ENCODE measurements at regions not wholly inside any gene's neighbourhood (a gene's known extent, or its start where the extent isn't known, plus 50 kb on each side); places are given as distances from the start of the nearest gene placed in this dataset.
A peak's percentile ranks its signal among the peaks of the same experiment; 100 is the strongest.

GRCh38 chr12:14278294-14278953 is 87.1 kb upstream of the ATF7IP start:
- H3K4me3 ChIP-seq: no peak overlapping the region
- H3K9me3 ChIP-seq: no peaks in the 10 kb centered on the region
- H3K36me3 ChIP-seq: no peaks in the 10 kb centered on the region
- intact Hi-C loops (cut with DNase I): no loop called here
- peaks cover 1% of the 10 kb centered on the region for H3K4me1 ChIP-seq
- ATAC-seq: no peak
- DNase-seq: no peak
- no peak for TF ChIP-seq CTCF (IDR thresholded peaks at IDR 0.05)
- H3K27ac ChIP-seq: no peak overlapping the region
- H3K27me3 ChIP-seq: no peaks in the 10 kb centered on the region

DNA sequence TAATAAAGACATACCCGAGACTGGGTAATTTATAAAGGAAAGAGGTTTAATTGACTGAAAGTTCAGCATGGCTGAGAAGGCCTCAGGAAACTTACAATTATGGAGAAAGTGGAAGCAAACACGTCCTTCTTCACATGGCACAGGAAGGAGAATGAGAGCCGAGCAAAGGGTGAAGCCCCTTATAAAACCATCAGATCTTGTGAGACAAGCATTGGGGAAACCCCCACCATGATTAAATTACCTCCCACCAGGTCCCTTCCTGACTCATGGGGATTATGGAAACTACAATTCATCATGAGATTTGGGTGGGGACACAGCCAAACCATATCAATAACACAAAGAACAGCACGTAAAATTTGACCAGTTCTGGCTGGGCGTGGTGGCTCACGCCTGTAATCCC is 85.6 kb upstream of the ATF7IP start:
- H3K27me3 ChIP-seq: no peaks in the 10 kb centered on the region
- ATAC-seq: no peak
- no peaks in the 10 kb centered on the region for H3K9me3 ChIP-seq
- H3K36me3 ChIP-seq: no peaks in the 10 kb centered on the region
- intact Hi-C loops (cut with DNase I): no loop called here
- TF ChIP-seq CTCF (IDR thresholded peaks at IDR 0.05): no peak
- H3K4me1 ChIP-seq: peaks cover 7% of the 10 kb centered on the region
- no peak for DNase-seq
- no peak overlapping the region for H3K4me3 ChIP-seq
- no peak overlapping the region for H3K27ac ChIP-seq

DNA sequence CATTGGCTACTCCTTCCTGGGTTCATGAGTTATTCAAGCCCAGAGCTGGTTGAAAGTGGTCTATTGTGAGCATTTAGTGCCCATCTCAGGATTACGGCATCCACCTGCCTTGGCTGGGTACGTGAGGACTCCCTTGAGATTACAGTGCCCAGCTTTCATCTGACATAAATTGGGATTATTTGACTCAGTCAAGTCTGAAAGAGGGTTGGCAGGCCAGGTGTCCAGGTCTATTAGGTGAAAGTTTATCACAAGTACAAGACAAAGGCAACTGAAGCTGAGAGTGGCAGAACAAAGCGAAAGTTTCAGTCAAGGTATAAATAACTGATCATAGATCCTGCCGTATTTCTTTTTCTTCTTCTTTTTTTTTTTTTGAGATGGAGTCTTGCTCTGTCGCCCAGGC is 84.6 kb upstream of the ATF7IP start:
- no peaks in the 10 kb centered on the region for H3K36me3 ChIP-seq
- no peak for TF ChIP-seq CTCF (IDR thresholded peaks at IDR 0.05)
- ATAC-seq (no peak), DNase-seq (no peak)
- no peaks in the 10 kb centered on the region for H3K27me3 ChIP-seq
- no peak overlapping the region for H3K4me3 ChIP-seq
- no peak overlapping the region for H3K27ac ChIP-seq
- H3K9me3 ChIP-seq: no peaks in the 10 kb centered on the region
- intact Hi-C loops (cut with DNase I): no loop called here
- H3K4me1 ChIP-seq: peaks cover 7% of the 10 kb centered on the region

- no peak for TF ChIP-seq CTCF (IDR thresholded peaks at IDR 0.05)
- no peak overlapping the region for H3K27ac ChIP-seq
- no peaks in the 10 kb centered on the region for H3K27me3 ChIP-seq
- H3K9me3 ChIP-seq: no peaks in the 10 kb centered on the region
- intact Hi-C loops (cut with DNase I): no loop called here
- H3K36me3 ChIP-seq: no peaks in the 10 kb centered on the region
- ATAC-seq (no peak), DNase-seq (no peak)
- no peak overlapping the region for H3K4me3 ChIP-seq
- H3K4me1 ChIP-seq: peaks cover 7% of the 10 kb centered on the region
Observed at GRCh38 chr12:14281539-14281938, 83.9 kb upstream of the ATF7IP start.

GRCh38 chr12:14283489-14284144 is 81.9 kb upstream of the ATF7IP start:
- no peaks in the 10 kb centered on the region for H3K27me3 ChIP-seq
- intact Hi-C loops (cut with DNase I): no loop called here
- ATAC-seq (peak; percentile 30), DNase-seq (no peak)
- no peaks in the 10 kb centered on the region for H3K9me3 ChIP-seq
- peak overlapping the region; percentile 3 for H3K27ac ChIP-seq
- no peak overlapping the region for H3K4me3 ChIP-seq
- H3K36me3 ChIP-seq: no peaks in the 10 kb centered on the region
- peaks cover 7% of the 10 kb centered on the region for H3K4me1 ChIP-seq
- no peak for TF ChIP-seq CTCF (IDR thresholded peaks at IDR 0.05)
